HG03025 (cell line): ENCODE measurements at regions not wholly inside any gene's neighbourhood (a gene's known extent, or its start where the extent isn't known, plus 50 kb on each side); places are given as distances from the start of the nearest gene placed in this dataset.
"Not testable (repeated sequence)": the region's sequence is repeated elsewhere in the genome, so short reads cannot be mapped to it uniquely, and the experiment has no call there.

Experiments
- ATAC-seq: cut with Tn5 transposase; IDR thresholded peaks from one replicate; pipeline ENCODE4 v1.9.1; 2021; ENCODE audit warnings: mild to moderate bottlenecking, moderate library complexity; ENCODE audit not compliant: unreplicated experiment, low FRiP score

- ATAC-seq, result no peak
These were observed 182.9 kb upstream of the NUDT12 start for GRCh38 chr5:103745353-103746065.

- ATAC-seq, result no peak
These were observed 181.6 kb upstream of the NUDT12 start for GRCh38 chr5:103744159-103744558.

GRCh38 chr5:103743421-103743820 lies 180.8 kb upstream of the NUDT12 start:
- ATAC-seq, result no peak

GRCh38 chr5:103741984-103742383 lies 179.4 kb upstream of the NUDT12 start:
- ATAC-seq, result no peak

DNA sequence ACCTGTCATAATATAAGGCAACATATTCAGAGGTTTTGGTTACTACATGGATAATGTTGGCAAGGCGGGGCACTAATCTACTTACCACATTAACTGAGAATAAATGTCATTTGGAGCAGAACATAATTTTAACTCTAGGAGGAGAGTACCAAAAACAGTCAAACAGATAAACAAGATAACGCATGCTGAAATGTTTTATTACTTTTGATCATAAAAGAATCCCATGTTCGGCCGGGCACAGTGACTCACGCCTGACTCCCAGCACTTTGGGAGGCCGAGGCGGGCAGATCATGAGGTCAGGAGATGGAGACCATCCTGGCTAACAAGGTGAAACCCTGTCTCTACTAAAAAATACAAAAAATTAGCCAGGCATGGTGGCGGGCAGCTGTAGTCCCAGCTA lies 173.8 kb upstream of the NUDT12 start:
- ATAC-seq, result not testable (repeated sequence)

- no peak for ATAC-seq
These were observed 161.7 kb upstream of the NUDT12 start for GRCh38 chr5:103724271-103724670.

GRCh38 chr5:103721183-103721582 lies 158.6 kb upstream of the NUDT12 start:
- ATAC-seq, result no peak

- no peak for ATAC-seq
These were observed 155.5 kb upstream of the NUDT12 start for GRCh38 chr5:103718108-103718507.

DNA sequence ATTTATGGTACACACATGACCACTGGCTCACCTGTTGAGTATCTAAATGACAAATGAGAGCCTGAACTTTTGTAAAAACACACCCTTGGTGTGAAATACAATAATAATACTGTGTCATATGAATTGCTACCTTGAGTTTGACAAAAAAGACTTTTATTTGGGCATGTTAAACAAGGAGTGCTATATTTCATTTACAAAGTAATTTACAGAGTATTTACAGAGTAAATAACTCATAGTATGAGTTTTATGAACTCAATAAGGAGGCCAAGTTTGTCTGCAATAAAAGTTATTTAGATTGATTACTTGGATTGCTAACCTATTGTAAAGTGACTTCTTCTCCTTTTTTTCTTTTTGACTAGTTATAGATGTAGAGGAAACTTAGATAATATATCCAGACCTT lies 146.0 kb upstream of the NUDT12 start:
- no peak for ATAC-seq

- no peak for ATAC-seq
These were observed 144.5 kb upstream of the NUDT12 start for GRCh38 chr5:103706939-103707682.

DNA sequence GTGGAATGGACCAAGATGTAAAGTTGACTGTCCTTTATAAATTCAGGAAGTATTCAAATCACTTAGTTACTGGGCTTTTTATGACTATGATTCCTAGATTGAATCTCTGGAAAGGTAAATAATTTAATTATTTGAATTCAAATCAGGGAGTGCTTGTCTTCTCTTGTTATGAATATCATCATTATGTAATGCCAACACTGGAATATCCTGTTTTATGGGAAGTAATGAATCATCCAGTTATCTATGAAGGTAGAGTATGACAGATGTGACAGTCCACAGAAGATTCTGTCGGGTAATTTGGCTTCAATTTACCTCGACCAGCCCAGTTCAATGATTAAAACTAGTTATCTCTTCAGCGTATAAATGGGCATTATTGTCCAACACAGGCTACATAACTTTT lies 141.0 kb upstream of the NUDT12 start:
- no peak for ATAC-seq

DNA sequence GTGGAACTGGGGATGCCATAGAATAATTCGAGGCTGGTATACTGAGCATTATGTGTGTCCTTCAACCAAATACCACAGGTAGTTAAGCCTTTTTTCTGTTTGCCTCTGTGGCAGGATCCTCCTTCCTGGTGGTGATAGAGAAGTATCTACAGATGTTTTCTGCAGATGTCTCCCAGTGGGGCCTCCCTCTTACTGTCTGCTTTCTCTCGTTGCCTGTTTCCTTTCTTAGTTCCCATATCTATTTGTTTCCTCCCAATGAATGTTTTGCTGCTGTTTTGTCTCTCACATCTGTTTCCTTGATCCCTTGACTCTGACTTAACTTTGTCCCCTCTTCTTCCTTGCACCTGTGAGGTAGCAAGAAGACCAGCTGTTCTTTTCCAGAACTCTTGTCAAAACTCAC lies 130.9 kb upstream of the NUDT12 start:
- no peak for ATAC-seq

- ATAC-seq, result no peak
These were observed 128.1 kb upstream of the NUDT12 start for GRCh38 chr5:103690676-103691075.

DNA sequence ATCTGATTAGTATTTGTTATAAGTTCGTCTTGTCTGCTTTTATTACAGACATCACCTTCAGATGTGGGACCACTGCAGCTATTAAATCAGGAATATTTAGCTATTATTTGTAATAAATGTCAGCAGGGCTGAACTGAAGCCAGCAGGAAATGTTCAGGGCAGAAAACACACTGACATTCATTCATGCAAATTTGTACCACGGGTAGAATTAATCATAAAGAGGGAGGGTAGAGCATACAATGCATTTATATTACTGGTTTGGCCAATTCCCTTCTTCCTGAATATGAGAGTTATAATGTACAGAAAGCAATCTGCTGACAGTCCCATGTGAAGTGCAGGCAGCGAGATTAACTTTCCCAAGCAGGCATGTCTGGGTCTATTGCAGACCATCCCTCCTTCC lies 117.3 kb upstream of the NUDT12 start:
- no peak for ATAC-seq

DNA sequence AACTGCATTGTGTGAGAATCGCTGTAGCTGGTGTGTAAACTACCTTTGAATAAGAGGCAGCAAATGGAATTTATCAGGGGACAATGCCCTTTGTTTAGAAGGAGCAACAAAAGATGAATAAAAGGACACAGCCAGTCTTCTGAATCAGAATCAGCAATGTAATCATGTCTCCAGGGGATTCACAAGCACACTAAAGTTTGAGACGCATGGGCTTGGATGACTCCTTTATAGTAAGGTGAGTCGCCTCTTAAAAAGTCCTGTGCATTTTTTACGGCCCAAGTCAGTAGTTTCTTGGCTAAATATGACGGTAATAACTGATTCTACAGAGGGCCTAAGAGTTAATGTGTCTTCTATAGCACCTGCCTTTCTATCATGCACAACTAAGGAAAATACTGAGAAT lies 113.6 kb upstream of the NUDT12 start:
- not testable (repeated sequence) for ATAC-seq

GRCh38 chr5:103674739-103675138 lies 112.2 kb upstream of the NUDT12 start:
- ATAC-seq, result no peak

DNA sequence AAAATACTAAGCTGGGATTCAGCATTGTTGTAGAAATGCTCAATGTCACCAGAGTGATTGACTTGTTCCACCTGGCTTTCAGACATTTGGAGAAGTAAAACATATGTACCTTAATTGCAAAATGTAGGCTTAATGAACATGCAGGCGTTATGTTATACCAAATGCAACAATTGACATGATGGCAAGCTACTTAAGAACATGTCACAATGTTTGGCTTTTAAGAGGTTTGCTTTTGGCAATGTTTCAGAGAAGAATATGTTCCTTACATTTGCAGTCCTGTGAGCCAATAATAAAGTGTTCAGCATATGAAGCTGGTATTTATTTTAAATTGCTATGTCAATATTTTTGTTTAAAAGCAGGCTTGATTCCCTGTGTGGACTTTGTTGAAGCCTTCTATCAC lies 111.7 kb upstream of the NUDT12 start:
- ATAC-seq, result no peak

DNA sequence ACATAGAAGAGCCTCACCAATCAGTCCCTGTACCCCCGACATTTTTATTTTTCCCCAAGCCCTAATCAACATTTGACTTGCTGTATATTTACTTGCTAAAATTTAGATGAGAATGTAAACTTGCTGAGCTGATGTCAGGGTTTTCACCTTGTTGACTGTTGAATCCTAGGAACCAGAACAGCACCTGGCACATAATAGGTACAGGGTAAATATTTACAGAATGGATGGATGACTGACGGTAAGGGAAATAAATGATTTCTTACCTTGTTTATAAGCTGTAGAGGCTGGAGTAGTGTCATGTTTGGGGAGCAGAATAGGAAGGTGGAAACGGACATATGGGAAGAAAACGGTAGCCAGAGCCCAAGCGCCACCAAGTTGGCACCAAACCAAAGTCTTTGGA lies 107.0 kb upstream of the NUDT12 start:
- no peak for ATAC-seq

- ATAC-seq, result no peak
These were observed 105.7 kb upstream of the NUDT12 start for GRCh38 chr5:103668281-103668680.

GRCh38 chr5:103667068-103667467 lies 104.5 kb upstream of the NUDT12 start:
- no peak for ATAC-seq

- no peak for ATAC-seq
These were observed 94.7 kb upstream of the NUDT12 start for GRCh38 chr5:103657301-103657700.

DNA sequence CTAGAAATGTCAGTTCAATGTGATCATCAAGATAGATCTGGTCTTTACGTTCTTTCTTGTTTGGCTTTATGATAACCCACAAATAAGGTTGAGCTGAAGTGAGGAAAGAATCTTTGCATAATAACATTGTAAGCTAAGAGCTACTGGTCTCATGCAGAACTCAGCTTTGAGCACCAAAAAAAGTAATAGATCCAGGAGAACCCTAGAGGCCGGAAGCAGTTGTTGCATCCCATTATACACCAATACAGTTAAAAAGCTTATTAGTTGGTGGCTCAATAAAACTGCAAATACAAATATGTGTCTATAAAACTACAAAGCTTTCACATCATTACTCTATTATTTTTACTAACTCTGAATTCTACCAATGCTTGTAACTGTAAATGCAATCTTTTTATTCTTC lies 85.5 kb upstream of the NUDT12 start:
- no peak for ATAC-seq
